Islet of Langerhans (tissue), 1 donor: ENCODE measurements at regions not wholly inside any gene's neighbourhood (a gene's known extent, or its start where the extent isn't known, plus 50 kb on each side); places are given as distances from the start of the nearest gene placed in this dataset.
"Not testable (repeated sequence)": the region's sequence is repeated elsewhere in the genome, so short reads cannot be mapped to it uniquely, and the experiment has no call there.

Experiments used
- FAIRE-seq: peaks from one replicate; lab custom pipeline; 2011; peaks lifted over from hg19 to GRCh38; lab: Jason Lieb, UNC

DNA sequence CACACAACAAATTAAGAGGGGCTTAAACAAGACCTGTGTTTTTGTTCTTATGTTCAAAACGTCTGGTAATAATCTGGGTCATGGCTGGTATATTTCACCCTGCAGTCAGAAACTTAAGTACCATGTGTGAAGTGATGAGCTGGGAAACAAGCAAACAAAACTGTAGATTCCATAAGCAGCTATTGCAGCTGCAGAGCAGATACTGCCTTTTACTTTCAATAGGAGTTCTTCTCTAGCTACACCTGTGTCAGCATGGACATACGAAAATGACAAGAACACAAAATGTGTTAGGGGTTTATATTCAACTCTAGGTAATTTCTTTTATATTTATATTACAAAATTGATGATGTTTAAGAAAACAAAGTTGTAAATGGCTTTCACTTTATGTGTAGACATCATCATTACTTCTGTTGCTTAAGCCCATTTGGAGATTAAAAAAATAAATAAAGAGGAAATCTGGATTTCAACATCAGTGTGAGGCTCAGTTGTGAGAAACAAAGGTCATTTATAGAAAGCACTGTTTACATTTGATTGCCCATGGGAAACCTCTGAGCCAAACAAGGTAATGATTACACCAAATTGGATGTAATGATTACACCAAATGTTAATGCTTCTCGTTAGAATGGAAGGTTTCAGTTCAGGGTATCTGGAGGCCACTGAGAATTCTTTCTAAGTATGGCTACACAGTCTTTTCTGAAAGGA is 451.0 kb upstream of the SLC10A2 start:
- no peak for FAIRE-seq

DNA sequence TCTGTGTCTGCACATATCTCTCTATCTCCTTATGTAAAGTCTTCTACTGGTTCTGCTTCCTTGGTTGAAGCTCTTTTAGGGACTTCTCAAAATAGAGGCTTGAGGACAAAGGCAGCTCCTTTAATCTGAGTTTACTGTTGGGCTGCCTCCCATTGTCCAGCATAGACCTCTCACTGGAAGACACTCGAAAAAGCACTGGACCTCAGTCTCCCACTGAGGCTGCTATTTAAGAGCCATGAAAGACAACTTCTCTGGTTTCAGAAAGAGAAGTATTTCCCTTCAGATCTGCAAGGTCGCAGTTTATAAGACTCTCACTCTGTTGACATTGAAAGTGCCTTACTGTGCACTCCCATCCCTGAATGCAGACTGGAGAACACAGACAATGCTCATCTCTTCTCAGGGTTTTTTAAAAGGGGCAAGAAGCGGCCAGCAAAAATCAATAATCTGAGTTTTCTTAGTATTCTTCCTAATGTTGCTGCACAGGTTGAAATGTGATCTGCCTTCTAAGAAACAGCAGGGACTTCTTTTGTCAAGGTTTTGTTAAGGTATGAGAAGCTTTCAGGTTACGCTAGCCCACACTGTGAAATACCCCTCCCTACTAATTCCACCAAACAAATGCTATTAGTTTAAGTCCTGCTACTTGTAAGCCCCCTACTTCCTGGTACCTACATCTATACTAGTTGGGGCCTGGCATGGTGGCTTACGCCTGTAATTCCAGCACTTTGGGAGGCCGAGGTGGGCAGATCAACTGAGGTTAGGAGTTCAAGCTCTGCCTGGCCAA is 450.0 kb upstream of the SLC10A2 start:
- FAIRE-seq: no peak

DNA sequence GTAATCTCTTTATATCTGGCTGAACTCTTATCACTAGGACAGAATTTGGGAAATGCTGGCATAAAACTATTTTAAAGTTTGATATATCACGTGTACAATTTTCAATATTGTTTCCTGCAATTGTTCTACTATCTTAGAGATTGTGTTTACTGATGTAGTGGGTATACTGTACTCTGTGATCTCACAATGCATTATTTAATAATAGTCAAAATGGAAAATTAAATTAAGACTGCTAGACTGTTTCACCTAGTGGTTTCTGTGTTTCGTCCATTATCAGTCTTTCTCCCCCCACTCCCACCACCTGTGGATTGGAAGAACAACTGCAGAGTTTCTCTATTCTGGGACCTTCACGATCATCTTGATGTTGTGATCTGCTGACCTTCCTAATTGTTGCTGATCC is 449.2 kb upstream of the SLC10A2 start:
- no peak for FAIRE-seq

- no peak for FAIRE-seq
Observed at GRCh38 chr13:103514619-103515018, 448.4 kb upstream of the SLC10A2 start.

GRCh38 chr13:103514188-103514587 is 448.0 kb upstream of the SLC10A2 start:
- no peak for FAIRE-seq

GRCh38 chr13:103510007-103510535 is 443.9 kb upstream of the SLC10A2 start:
- FAIRE-seq: no peak

- no peak for FAIRE-seq
Observed at GRCh38 chr13:103497404-103497803, 431.2 kb upstream of the SLC10A2 start.

DNA sequence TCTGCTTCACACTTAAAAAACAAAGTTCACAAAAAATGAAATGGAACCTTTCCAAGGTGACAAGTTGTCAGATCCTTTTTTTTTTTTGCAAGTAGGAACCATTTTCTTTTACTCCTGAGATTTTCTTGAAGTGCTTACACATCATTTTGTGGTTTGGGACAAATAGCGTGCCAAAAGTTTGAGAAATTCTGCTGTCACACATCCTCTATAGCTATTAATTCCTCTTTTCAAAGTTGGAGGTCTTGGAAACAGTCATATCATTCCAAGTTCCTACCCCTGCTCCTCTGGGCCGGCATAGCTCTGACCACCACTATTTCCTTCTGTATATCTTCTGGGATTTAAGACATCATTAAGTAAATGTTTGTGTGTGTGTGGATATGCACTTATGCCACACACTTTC is 421.6 kb upstream of the SLC10A2 start:
- no peak for FAIRE-seq

GRCh38 chr13:103473081-103473480 is 406.9 kb upstream of the SLC10A2 start:
- no peak for FAIRE-seq

DNA sequence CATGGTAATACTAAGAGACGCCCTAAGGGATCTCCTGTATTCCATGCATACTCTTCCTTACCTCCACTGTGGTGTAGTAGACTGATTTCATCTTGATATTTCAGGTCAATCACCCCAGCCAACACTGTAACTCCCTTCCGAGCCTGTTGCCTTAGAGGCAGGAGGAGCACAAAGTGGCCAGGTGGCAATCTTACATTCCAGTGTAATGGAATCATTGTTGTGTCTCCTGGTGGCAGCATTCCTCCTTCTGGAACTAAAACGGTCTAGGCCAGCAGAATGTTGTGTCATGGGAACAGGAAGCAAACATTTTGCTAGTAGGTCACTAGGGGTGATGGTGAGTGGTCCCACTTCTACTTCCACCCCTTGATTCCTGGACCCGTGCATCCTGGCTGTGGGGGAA is 405.7 kb upstream of the SLC10A2 start:
- FAIRE-seq: no peak

GRCh38 chr13:103469771-103470170 is 403.6 kb upstream of the SLC10A2 start:
- no peak for FAIRE-seq

- no peak for FAIRE-seq
Observed at GRCh38 chr13:103466761-103467160, 400.5 kb upstream of the SLC10A2 start.

DNA sequence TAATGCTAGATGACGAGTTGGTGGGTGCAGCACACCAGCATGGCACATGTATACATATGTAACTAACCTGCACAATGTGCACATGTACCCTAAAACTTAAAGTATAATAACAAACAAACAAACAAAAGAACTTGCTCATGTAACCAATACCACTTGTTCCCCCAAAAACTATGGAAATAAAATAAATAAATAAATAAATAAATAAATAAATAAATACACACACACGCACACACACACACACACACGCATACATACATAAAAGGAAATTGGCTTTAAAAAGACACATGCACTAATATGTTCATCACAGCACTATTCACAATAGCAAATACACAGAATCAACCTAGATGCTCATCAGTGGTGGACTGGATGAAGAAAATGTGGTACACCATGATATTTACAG is 394.0 kb upstream of the SLC10A2 start:
- not testable (repeated sequence) for FAIRE-seq

GRCh38 chr13:103457050-103457449 is 390.8 kb upstream of the SLC10A2 start:
- not testable (repeated sequence) for FAIRE-seq

GRCh38 chr13:103451656-103452055 is 385.4 kb upstream of the SLC10A2 start:
- no peak for FAIRE-seq

GRCh38 chr13:103443604-103444003 is 377.4 kb upstream of the SLC10A2 start:
- FAIRE-seq: no peak

- no peak for FAIRE-seq
Observed at GRCh38 chr13:103437651-103438050, 371.4 kb upstream of the SLC10A2 start.

- FAIRE-seq: no peak
Observed at GRCh38 chr13:103436057-103436654, 369.9 kb upstream of the SLC10A2 start.

GRCh38 chr13:103431856-103432255 is 365.6 kb upstream of the SLC10A2 start:
- no peak for FAIRE-seq

GRCh38 chr13:103430368-103430767 is 364.2 kb upstream of the SLC10A2 start:
- no peak for FAIRE-seq

GRCh38 chr13:103410002-103410401 is 343.8 kb upstream of the SLC10A2 start:
- FAIRE-seq: no peak

GRCh38 chr13:103406967-103407366 is 340.8 kb upstream of the SLC10A2 start:
- FAIRE-seq: no peak

- FAIRE-seq: no peak
Observed at GRCh38 chr13:103405297-103405696, 339.1 kb upstream of the SLC10A2 start.
